Caco-2 (cell line): ENCODE measurements at regions not wholly inside any gene's neighbourhood (a gene's known extent, or its start where the extent isn't known, plus 50 kb on each side); places are given as distances from the start of the nearest gene placed in this dataset.

Source experiments
- BruUV-seq: library from RNA; stranded (reverse); fragments of 400-500 nt; replicated peaks from 2 replicates; lab custom pipeline; 2021; lab: Mats Ljungman, UMichigan
- CTCF ChIA-PET: fragments of 300-600 bp; sonication (Branson Sonifier 250); formaldehyde crosslinking; loops from one replicate; lab custom pipeline; 2022; ENCODE audit warnings: antibody characterized with exemption; lab: Charles Lee
- POLR2A ChIA-PET: fragments of 300-600 bp; sonication (Branson Sonifier 250); formaldehyde crosslinking; loops from one replicate; lab custom pipeline; 2022; ENCODE audit warnings: antibody characterized with exemption; lab: Charles Lee
- DNase-seq, 2 experiments: peaks; one replicate each; pipeline versions ENCODE4 v3.0.0 to v3.0.0-alpha.2; 2020 to 2022
- H3K27me3 ChIP-seq: replicated peaks from 2 replicates; pipeline ENCODE4 v1.6.0; 2011; ENCODE audit warnings: low read length; ENCODE audit not compliant: control insufficient read depth, insufficient read depth
- H3K36me3 ChIP-seq: 2 replicates; pipeline ENCODE4 v1.5.1; 2011; ENCODE audit warnings: low read length; ENCODE audit not compliant: control insufficient read depth, insufficient read depth
- H3K4me1 ChIP-seq: fragments of 250-450 bp; sonication (Bioruptor Pico); 2 replicates; pipeline ENCODE4 v1.5.1; 2020; ENCODE audit warnings: mild to moderate bottlenecking
- H3K4me3 ChIP-seq: 2 replicates; pipeline ENCODE4 v1.5.1; 2011; ENCODE audit warnings: low read depth, mild to moderate bottlenecking, control low read depth, low read length
- H3K9me3 ChIP-seq: fragments of 250-450 bp; sonication (Bioruptor Pico); 2 replicates; pipeline ENCODE4 v1.5.1; 2020; ENCODE audit warnings: mild to moderate bottlenecking, moderate library complexity
- H3K27ac Mint-ChIP-seq: one replicate; pipeline ENCODE4 v1.8.0; 2022; ENCODE audit warnings: mixed read lengths; ENCODE audit not compliant: unreplicated experiment
- H3K27me3 Mint-ChIP-seq: one replicate; pipeline ENCODE4 v1.8.0; 2022; ENCODE audit warnings: mixed read lengths; ENCODE audit not compliant: insufficient read depth, unreplicated experiment
- H3K36me3 Mint-ChIP-seq: one replicate; pipeline ENCODE4 v1.8.0; 2022; ENCODE audit warnings: mild to moderate bottlenecking, mixed read lengths; ENCODE audit not compliant: insufficient read depth, unreplicated experiment
- H3K4me1 Mint-ChIP-seq: one replicate; pipeline ENCODE4 v1.8.0; 2022; ENCODE audit warnings: low read depth, mixed read lengths; ENCODE audit not compliant: unreplicated experiment
- H3K4me3 Mint-ChIP-seq: one replicate; pipeline ENCODE4 v1.8.0; 2022; ENCODE audit warnings: mild to moderate bottlenecking, moderate library complexity, mixed read lengths; ENCODE audit not compliant: unreplicated experiment
- H3K9me3 Mint-ChIP-seq: one replicate; pipeline ENCODE4 v1.8.0; 2022; ENCODE audit warnings: mixed read lengths; ENCODE audit not compliant: unreplicated experiment
- CTCF ChIP-seq, 2 experiments: fragments of 200-600 bp in 1 of 2; IDR thresholded peaks; 1 replicate in 1 of 2; 2 replicates in 1 of 2; pipeline versions ENCODE4 v1.5.1 to v1.8.0; 2011 to 2022; ENCODE audit warnings: antibody characterized with exemption in 1 of 2, control low read depth in 1 of 2, inconsistent platforms in 1 of 2, low read depth in 1 of 2, low read length in 1 of 2, mild to moderate bottlenecking in 1 of 2, moderate library complexity in 1 of 2; ENCODE audit not compliant: insufficient read depth in 1 of 2, severe bottlenecking in 1 of 2, unreplicated experiment in 1 of 2
- intact Hi-C: fragments of 100-400 bp; cut with micrococcal nuclease; formaldehyde crosslinking; loops from one replicate; pipeline ENCODE4 v1.10.0; 2022; ENCODE audit not compliant: unreplicated experiment

- H3K9me3 ChIP-seq = no peaks in the 10 kb centered on the region
- no peak for DNase-seq
- intact Hi-C loops = no loop called here
- H3K4me3 Mint-ChIP-seq = no peak overlapping the region
- H3K27me3 ChIP-seq = no peaks in the 10 kb centered on the region
- no peaks in the 10 kb centered on the region for H3K9me3 Mint-ChIP-seq
- no peaks in the 10 kb centered on the region for H3K36me3 Mint-ChIP-seq
- ChIA-PET POLR2A (no interaction called here), CTCF (interaction anchor here (0.6 to 0.8 kb wide), 2 partner anchors 152 to 340 kb away, joined by 3 read pairs; no protein-coding TSS in a partner anchor)
- BruUV-seq = no TSS peak
- no peaks in the 10 kb centered on the region for H3K4me1 ChIP-seq
- H3K27me3 Mint-ChIP-seq = no peaks in the 10 kb centered on the region
- TF ChIP-seq CTCF (IDR thresholded peaks at IDR 0.05; ENCODE audit: insufficient read depth in 1 of 2, low read depth in 1 of 2, low read length in 1 of 2, severe bottlenecking in 1 of 2, unreplicated experiment in 1 of 2) = no peak
- no peaks in the 10 kb centered on the region for H3K36me3 ChIP-seq
- no peak overlapping the region for H3K4me3 ChIP-seq
- no peak overlapping the region for H3K27ac Mint-ChIP-seq
- no peaks in the 10 kb centered on the region for H3K4me1 Mint-ChIP-seq
These were observed 165.5 kb downstream of the RPS24 start for GRCh38 chr10:78199005-78199725.

- no peak for TF ChIP-seq CTCF (IDR thresholded peaks at IDR 0.05; ENCODE audit: insufficient read depth in 1 of 2, low read depth in 1 of 2, low read length in 1 of 2, severe bottlenecking in 1 of 2, unreplicated experiment in 1 of 2)
- no peaks in the 10 kb centered on the region for H3K4me1 ChIP-seq
- H3K9me3 ChIP-seq = no peaks in the 10 kb centered on the region
- no peaks in the 10 kb centered on the region for H3K27me3 Mint-ChIP-seq
- no peaks in the 10 kb centered on the region for H3K27me3 ChIP-seq
- H3K4me3 ChIP-seq = no peak overlapping the region
- H3K4me1 Mint-ChIP-seq = no peaks in the 10 kb centered on the region
- no peaks in the 10 kb centered on the region for H3K36me3 ChIP-seq
- no peak overlapping the region for H3K4me3 Mint-ChIP-seq
- no peak for DNase-seq
- intact Hi-C loops = no loop called here
- no peaks in the 10 kb centered on the region for H3K9me3 Mint-ChIP-seq
- BruUV-seq = no TSS peak
- H3K36me3 Mint-ChIP-seq = no peaks in the 10 kb centered on the region
- ChIA-PET POLR2A (no interaction called here), CTCF (no interaction called here)
- no peak overlapping the region for H3K27ac Mint-ChIP-seq
These were observed 166.1 kb downstream of the RPS24 start for GRCh38 chr10:78199759-78200158.

- Histone ChIP-seq H3K4me3 (no peak overlapping the region), H3K4me1 (no peaks in the 10 kb centered on the region), H3K27me3 (no peaks in the 10 kb centered on the region), H3K9me3 (no peaks in the 10 kb centered on the region), H3K36me3 (no peaks in the 10 kb centered on the region)
- Mint-ChIP-seq H3K4me3 (no peak overlapping the region), H3K36me3 (no peaks in the 10 kb centered on the region), H3K9me3 (no peaks in the 10 kb centered on the region), H3K27ac (no peak overlapping the region), H3K4me1 (no peaks in the 10 kb centered on the region), H3K27me3 (no peaks in the 10 kb centered on the region)
- TF ChIP-seq CTCF (IDR thresholded peaks at IDR 0.05; ENCODE audit: insufficient read depth in 1 of 2, low read depth in 1 of 2, low read length in 1 of 2, severe bottlenecking in 1 of 2, unreplicated experiment in 1 of 2) = no peak
- no TSS peak for BruUV-seq
- ChIA-PET CTCF (no interaction called here), POLR2A (no interaction called here)
- intact Hi-C loops = no loop called here
- DNase-seq = no peak
These were observed 167.0 kb downstream of the RPS24 start for GRCh38 chr10:78200686-78201085.
